B cell (primary cell): ENCODE measurements at regions not wholly inside any gene's neighbourhood (a gene's known extent, or its start where the extent isn't known, plus 50 kb on each side); places are given as distances from the start of the nearest gene placed in this dataset.

Experiments
- ATAC-seq: fragments of 200-7000 bp; cut with Tn5 transposase; one replicate; pipeline ENCODE4 v1.10.0; 2021; ENCODE audit warnings: low read depth, mild to moderate bottlenecking, moderate number of reproducible peaks, moderate library complexity
- CTCF ChIA-PET: fragments of 350-600 bp; sonication (Branson Sonifier 250); formaldehyde crosslinking; loops from one replicate; lab custom pipeline; 2021; ENCODE audit warnings: antibody characterized with exemption, inconsistent platforms; lab: Charles Lee
- POLR2A ChIA-PET: fragments of 350-600 bp; sonication (Branson Sonifier 250); formaldehyde crosslinking; loops from one replicate; lab custom pipeline; 2021; ENCODE audit warnings: antibody characterized with exemption; lab: Charles Lee
- DNase-seq: peaks from one replicate; pipeline ENCODE4 v3.0.0; 2013
- H2AFZ ChIP-seq: 2 replicates; pipeline ENCODE4 v1.6.1; 2012; ENCODE audit warnings: mild to moderate bottlenecking, low read depth, low read length; ENCODE audit not compliant: insufficient read depth, poor library complexity, severe bottlenecking
- H3K27ac ChIP-seq, 2 donors: 1 replicate in 1 of 2; 2 replicates in 1 of 2; pipeline ENCODE4 v1.5.1; 2012 to 2013; ENCODE audit warnings: low read length in 2 of 2, mild to moderate bottlenecking in 2 of 2, moderate library complexity in 1 of 2
- H3K27me3 ChIP-seq, 4 experiments: fragments of 200-600 bp in 1 of 4; sonication (generic) in 1 of 4; replicated peaks in 1 of 4; 1 replicate in 2 of 4; 2 replicates in 2 of 4; pipeline versions ENCODE4 v1.6.1 to v1.7.0; 2013 to 2016; ENCODE audit warnings: low read length in 3 of 4, mild to moderate bottlenecking in 2 of 4, mixed read lengths in 1 of 4, moderate library complexity in 1 of 4; ENCODE audit not compliant: insufficient read depth in 4 of 4, control insufficient read depth in 3 of 4; ENCODE audit errors: control extremely low read depth in 1 of 4
- H3K36me3 ChIP-seq, 2 experiments: replicated peaks in 1 of 2; 1 replicate in 1 of 2; 2 replicates in 1 of 2; pipeline versions ENCODE4 v1.6.1 to v1.7.1; 2013; ENCODE audit warnings: low read length in 1 of 2; ENCODE audit not compliant: insufficient read depth in 2 of 2, control insufficient read depth in 1 of 2; ENCODE audit errors: control extremely low read depth in 1 of 2, extremely low read depth in 1 of 2
- H3K4me1 ChIP-seq, 2 donors: fragments of 200-600 bp in 1 of 2; sonication (generic) in 1 of 2; 1 replicate in 1 of 2; 2 replicates in 1 of 2; pipeline versions ENCODE4 v1.5.1 to v1.6.1; 2013 to 2017; ENCODE audit warnings: low read length in 2 of 2; ENCODE audit not compliant: control insufficient read depth in 2 of 2, insufficient read depth in 2 of 2
- H3K4me2 ChIP-seq: replicated peaks from 2 replicates; pipeline ENCODE3; 2012; ENCODE audit warnings: mild to moderate bottlenecking, low read depth, low read length; ENCODE audit not compliant: poor library complexity, severe bottlenecking
- H3K4me3 ChIP-seq, 5 experiments: fragments of 200-600 bp in 1 of 5; sonication (generic) in 1 of 5; 1 replicate in 3 of 5; 2 replicates in 2 of 5; pipeline versions ENCODE4 v1.5.1 to v1.7.0; 2011 to 2016; ENCODE audit warnings: low read length in 4 of 5, mild to moderate bottlenecking in 4 of 5, low read depth in 2 of 5, control low read depth in 1 of 5, moderate library complexity in 1 of 5; ENCODE audit not compliant: insufficient read depth in 1 of 5; ENCODE audit errors: control extremely low read depth in 1 of 5, extremely low read depth in 1 of 5
- H3K79me2 ChIP-seq: fragments of 200-600 bp; sonication (generic); one replicate; pipeline ENCODE4 v1.6.0; 2016; ENCODE audit warnings: low read length; ENCODE audit not compliant: control insufficient read depth, insufficient read depth
- H3K9ac ChIP-seq: fragments of 200-600 bp; sonication (generic); 2 replicates; pipeline ENCODE4 v1.6.1; 2017; ENCODE audit warnings: mild to moderate bottlenecking, low read length, moderate library complexity
- H3K9me3 ChIP-seq, 3 donors: one replicate each; pipeline versions ENCODE4 v1.6.1 to v1.7.1; 2013; ENCODE audit warnings: low read length in 2 of 3; ENCODE audit not compliant: control insufficient read depth in 2 of 3, insufficient read depth in 1 of 3; ENCODE audit errors: control extremely low read depth in 1 of 3
- H4K20me1 ChIP-seq: 2 replicates; pipeline ENCODE4 v1.6.0; 2012; ENCODE audit warnings: mild to moderate bottlenecking, low read length; ENCODE audit not compliant: insufficient read depth, control insufficient read depth, poor library complexity, severe bottlenecking
- H3K27ac Mint-ChIP-seq: one replicate; pipeline ENCODE4 v1.8.0; 2021; ENCODE audit warnings: mixed read lengths
- H3K27me3 Mint-ChIP-seq: one replicate; pipeline ENCODE4 v1.8.0; 2021; ENCODE audit warnings: mixed read lengths
- H3K4me1 Mint-ChIP-seq: one replicate; pipeline ENCODE4 v1.8.0; 2021; ENCODE audit warnings: mixed read lengths
- H3K4me3 Mint-ChIP-seq: one replicate; pipeline ENCODE4 v1.8.0; 2021; ENCODE audit warnings: mixed read lengths
- H3K9me3 Mint-ChIP-seq: one replicate; pipeline ENCODE4 v1.8.0; 2022; ENCODE audit warnings: mixed read lengths; ENCODE audit not compliant: insufficient read depth
- EZH2 ChIP-seq: IDR thresholded peaks from 2 replicates; pipeline ENCODE4 v1.6.1; 2012; ENCODE audit warnings: borderline replicate concordance, low read depth, mild to moderate bottlenecking, moderate library complexity, low read length; ENCODE audit not compliant: insufficient read depth, poor library complexity, severe bottlenecking
- WGBS: methylation state at CpG from one replicate; pipeline ENCODE4 v1.1.5; 2013; ENCODE audit warnings: missing lambda C conversion rate; ENCODE audit not compliant: insufficient coverage; 5-methylcytosine and 5-hydroxymethylcytosine counted together
- intact Hi-C: fragments of 100-400 bp; cut with micrococcal nuclease; formaldehyde crosslinking; loops from one replicate; pipeline ENCODE4 v1.10.0; 2022
- TF ChIP-seq, protein P1 (sequence below): fragments of 200-600 bp; IDR thresholded peaks from one replicate; pipeline ENCODE4 v1.8.0; 2022; ENCODE audit warnings: antibody characterized with exemption, mild to moderate bottlenecking

DNA sequence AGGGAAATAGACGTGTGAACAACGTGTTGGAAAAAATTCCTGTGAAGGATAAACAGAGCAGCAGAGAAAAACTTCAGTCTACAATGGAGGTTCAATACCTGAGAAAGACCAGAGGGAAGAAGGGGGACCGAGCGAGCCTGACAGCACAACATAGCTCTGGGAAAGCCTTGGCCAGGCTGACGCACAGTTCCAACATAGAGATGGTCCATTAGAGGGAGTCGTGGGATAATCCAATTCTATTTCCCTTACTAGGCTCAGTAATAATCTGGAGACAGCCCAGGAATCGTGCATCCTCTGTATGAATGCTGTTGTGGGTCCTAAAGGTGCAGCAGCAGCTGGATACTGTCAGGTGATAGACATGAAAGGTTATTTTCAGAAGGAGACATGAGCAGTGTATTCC, 370.8 kb upstream of the BTBD3 start:
- H3K9ac ChIP-seq: no peak overlapping the region
- Mint-ChIP-seq H3K27me3 (no peaks in the 10 kb centered on the region), H3K27ac (no peak overlapping the region), H3K4me3 (no peak overlapping the region), H3K4me1 (no peaks in the 10 kb centered on the region), H3K9me3 (no peaks in the 10 kb centered on the region)
- H3K4me1 ChIP-seq: no peaks in the 10 kb centered on the region
- H4K20me1 ChIP-seq: no peaks in the 10 kb centered on the region
- intact Hi-C loops: no loop called here
- WGBS: 94% methylated on average over 6 of the region's 7 CpGs
- CTCF ChIA-PET: no interaction called here
- no peaks in the 10 kb centered on the region for H3K27me3 ChIP-seq
- ATAC-seq (no peak), DNase-seq (no peak)
- no peaks in the 10 kb centered on the region for H3K79me2 ChIP-seq
- POLR2A ChIA-PET: no interaction called here
- H3K4me3 ChIP-seq: no peak overlapping the region
- H3K36me3 ChIP-seq: no peaks in the 10 kb centered on the region
- no peak for TF ChIP-seq EZH2
- TF ChIP-seq, protein P1, sequence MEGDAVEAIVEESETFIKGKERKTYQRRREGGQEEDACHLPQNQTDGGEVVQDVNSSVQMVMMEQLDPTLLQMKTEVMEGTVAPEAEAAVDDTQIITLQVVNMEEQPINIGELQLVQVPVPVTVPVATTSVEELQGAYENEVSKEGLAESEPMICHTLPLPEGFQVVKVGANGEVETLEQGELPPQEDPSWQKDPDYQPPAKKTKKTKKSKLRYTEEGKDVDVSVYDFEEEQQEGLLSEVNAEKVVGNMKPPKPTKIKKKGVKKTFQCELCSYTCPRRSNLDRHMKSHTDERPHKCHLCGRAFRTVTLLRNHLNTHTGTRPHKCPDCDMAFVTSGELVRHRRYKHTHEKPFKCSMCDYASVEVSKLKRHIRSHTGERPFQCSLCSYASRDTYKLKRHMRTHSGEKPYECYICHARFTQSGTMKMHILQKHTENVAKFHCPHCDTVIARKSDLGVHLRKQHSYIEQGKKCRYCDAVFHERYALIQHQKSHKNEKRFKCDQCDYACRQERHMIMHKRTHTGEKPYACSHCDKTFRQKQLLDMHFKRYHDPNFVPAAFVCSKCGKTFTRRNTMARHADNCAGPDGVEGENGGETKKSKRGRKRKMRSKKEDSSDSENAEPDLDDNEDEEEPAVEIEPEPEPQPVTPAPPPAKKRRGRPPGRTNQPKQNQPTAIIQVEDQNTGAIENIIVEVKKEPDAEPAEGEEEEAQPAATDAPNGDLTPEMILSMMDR: no peak
- H3K9me3 ChIP-seq: peaks cover 0 to 3% (median 0%) of the 10 kb centered on the region in 3 donors
- no peak overlapping the region for H2AFZ ChIP-seq
- H3K27ac ChIP-seq: no peak overlapping the region
- H3K4me2 ChIP-seq: no peak overlapping the region

DNA sequence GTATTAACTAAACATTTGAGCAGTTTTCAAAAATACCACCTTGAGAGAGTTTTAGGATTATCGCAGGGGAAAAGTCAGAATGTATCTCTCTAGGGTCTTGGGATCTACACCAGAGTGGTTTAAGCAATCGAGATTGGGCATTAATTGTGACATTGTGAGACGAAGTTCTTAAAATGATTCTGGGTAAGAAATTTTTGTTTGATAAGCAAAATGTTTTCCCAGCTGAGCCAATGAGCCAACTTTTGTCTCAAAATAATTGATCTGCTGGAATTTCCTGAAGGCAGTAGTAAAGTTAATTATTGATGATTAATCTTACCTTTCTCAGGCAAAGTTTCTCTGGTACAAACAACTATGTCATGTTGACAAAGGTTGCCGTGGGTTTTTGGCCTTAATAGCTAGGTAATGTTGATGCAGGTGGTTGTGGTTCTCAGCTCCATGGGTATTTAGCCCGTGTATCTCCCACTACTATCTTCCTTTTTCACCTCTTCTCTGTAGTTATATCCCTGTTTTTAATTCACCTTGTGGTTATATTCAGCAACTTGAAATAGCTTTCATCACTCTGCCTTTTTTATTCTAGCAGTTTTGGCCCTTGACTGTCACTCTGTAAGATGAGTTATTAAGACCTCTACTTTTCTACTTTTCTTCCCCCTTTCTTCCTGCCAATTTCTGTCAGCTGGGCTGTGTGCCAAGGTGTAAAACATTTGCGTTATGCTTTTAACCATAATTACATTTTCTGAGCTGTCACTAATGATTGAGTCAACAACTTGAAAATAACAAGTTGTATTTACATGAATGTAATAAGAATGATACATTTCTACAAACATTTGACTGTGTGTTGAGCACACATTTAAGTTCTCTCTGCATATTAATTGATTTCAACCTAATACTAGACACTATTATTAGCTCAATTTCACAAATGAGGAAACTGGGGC, 368.3 kb upstream of the BTBD3 start:
- Mint-ChIP-seq H3K4me3 (no peak overlapping the region), H3K4me1 (no peaks in the 10 kb centered on the region), H3K9me3 (no peaks in the 10 kb centered on the region), H3K27ac (no peak overlapping the region), H3K27me3 (no peaks in the 10 kb centered on the region)
- whole genome bisulfite sequencing: 93% methylated on average over 3 of the region's 6 CpGs
- intact Hi-C loops: no loop called here
- Histone ChIP-seq H4K20me1 (no peaks in the 10 kb centered on the region), H3K4me1 (no peaks in the 10 kb centered on the region), H3K4me3 (no peak overlapping the region), H3K9ac (no peak overlapping the region), H3K27me3 (no peaks in the 10 kb centered on the region), H3K27ac (no peak overlapping the region), H3K9me3 (peaks cover 0 to 3% (median 0%) of the 10 kb centered on the region in 3 donors), H3K4me2 (no peak overlapping the region), H3K79me2 (no peaks in the 10 kb centered on the region), H3K36me3 (no peaks in the 10 kb centered on the region), H2AFZ (no peak overlapping the region)
- ATAC-seq: no peak
- CTCF ChIA-PET: no interaction called here
- POLR2A ChIA-PET: no interaction called here
- TF ChIP-seq, protein P1: no peak
- TF ChIP-seq EZH2: no peak
- DNase-seq: no peak
